ENCODE measurements at regions not wholly inside any gene's neighbourhood (a gene's known extent, or its start where the extent isn't known, plus 50 kb on each side); places are given as distances from the start of the nearest gene placed in this dataset.

DNA sequence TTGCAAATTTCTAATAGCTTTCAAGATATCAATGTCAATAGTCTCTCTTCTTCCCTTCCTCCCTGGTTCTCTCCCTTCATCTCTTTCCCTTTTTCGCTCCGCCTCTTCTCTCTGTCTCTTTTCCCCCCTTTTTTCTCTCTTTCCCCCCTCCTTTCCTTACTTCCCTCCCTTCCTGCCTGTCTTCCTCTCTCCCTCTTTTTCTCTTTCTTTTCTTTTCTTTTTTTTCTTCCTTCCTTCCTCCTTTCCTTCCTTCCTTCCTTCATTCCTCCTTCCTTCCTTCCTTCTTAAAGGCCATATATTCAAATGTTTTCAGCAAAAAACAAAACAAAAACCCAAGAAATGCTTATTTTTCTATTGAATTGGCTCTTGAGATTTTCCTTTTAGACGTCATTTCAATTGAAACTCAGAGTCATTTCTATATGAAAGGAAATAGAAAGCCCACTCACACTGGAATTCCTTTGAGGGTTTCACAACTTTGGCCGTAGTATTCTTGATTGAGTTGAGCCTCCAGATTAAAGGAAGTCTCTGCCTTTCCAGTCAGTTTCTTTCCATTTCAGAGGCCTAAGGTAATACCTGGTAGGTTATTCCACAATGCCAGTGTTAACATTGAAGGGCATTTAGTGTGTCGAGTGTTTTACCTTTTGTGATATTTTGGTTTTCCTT is 551.5 kb downstream of the LMO4 start:
- DNase-seq (ENCODE audit: low spot score) = no peak

DNA sequence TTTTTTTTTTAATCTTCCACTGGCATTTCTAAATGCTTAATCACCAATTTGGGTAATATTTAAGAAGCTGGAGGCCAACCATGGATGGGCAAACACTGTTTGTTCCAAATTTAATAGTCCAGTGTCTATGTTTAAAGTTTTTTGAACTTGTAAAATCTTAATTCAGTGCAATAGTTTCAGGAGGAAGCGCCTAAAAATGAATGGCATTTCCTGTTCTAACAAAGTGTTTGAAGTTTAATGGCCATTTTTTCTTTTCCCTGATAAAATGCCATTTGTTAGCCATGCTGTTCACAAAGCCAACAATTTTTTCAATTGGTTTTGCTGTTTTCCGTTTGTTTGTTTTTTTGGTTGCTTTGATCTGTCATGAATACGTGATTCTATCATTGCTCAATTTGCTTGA is 552.1 kb downstream of the LMO4 start:
- DNase-seq (ENCODE audit: low spot score) = no peak

DNA sequence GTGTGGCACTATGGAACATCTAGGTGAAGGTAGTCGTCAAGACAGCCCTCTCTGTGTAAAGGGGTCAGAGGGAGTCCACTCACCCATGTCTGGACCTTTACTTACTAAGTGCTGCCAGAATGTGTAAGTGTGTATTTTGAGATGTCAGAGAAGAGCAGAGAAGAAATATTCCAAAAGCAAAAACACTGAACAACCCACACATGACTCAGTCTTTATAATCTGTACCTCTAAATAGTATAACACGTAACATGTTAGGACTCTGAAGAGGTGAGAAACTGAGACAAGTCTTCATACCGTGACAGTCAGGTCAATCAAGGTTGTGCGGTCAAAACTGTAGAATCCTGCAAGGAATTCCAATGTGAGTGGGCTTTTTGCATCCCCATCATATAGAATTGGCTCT is 555.2 kb downstream of the LMO4 start:
- DNase-seq (ENCODE audit: low spot score) = no peak

DNA sequence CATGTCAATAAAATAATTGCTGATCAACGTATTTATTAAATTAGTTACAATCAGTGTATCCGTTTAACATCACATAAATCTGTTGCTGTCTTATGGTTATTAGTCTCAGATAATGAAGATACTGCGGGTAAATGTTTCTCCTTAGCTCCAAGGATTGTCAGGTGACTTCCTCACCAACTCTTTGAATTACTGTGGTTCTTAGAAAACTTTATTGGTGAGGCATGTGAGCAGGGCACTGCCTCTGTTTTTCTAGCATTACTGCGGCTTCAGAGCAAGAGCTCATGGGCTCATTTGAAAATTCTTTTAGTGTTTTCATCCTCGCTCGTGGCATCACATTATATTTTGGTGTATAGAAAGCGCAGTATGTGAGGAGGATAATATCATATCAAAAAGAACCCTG is 555.9 kb downstream of the LMO4 start:
- no peak for DNase-seq (ENCODE audit: low spot score)

DNA sequence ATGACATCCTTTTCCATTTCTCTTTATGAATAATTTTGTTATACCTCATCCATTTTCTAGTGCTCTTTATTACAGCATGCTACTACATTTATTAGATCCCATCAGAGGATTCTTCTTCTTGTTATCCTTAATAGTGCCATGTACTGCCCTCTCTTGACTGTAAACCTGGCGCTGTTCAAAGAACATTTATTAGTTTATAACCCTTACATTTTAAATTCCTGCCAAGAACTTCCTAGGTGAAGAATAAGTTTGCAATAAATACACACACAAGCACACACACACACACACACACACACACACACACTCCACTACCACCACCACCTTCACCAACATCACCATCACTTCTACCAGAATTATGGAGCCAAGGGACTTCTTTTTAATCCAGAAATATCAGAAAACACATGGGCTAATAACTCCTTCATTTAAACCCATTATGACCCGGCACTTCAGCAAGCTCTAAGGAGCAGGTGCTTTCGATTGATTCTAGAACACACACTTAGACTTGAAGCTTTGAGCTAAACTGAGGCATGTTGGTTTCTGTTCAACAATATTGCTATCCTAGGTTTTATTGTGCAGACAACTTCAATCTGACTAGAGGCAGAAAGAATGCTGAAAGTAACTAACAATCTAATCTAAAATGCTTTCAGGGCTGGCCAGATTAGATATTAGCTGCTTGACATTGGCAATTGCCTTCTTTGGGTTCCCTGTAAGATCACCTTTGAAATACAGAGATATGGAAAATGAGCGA is 556.8 kb downstream of the LMO4 start:
- no peak for DNase-seq (ENCODE audit: low spot score)

DNA sequence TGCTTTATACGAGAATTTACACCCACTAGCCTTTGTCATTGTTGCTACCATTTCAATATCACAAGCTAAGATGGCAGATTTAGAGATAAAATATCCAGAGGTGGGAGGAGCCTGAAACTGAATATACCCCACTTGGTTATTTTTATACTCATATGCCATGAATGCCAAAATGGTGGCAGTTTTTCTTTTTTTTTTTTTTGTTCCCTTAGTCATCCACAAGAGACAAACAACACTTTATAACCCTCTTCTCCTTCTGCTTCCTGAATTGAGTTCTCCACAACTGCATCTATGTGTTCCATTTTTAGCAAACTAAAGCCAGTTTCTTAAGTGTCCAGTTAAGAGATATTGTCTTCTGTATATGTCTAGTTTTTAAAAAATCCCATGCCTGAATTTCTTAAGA is 558.4 kb downstream of the LMO4 start:
- no peak for DNase-seq (ENCODE audit: low spot score)

DNA sequence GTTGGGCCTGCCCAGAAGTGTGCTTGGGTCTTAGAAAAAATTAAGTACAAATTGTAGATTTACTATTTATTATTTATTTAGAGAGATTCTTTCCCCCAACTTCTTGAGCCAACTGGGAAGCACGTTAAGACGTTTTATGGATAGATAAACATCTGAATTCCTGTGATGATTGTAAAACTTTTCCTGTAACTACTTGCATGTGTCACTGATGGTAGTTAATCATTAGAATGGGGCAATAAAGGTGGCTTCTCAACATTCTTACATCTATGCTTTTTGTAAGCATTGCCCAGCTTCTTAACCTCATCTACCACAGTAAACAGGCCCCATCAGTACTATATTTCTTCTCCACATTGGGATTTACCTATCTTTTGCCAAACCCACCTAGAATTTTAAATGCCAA is 559.8 kb downstream of the LMO4 start:
- DNase-seq (ENCODE audit: low spot score) = no peak

DNA sequence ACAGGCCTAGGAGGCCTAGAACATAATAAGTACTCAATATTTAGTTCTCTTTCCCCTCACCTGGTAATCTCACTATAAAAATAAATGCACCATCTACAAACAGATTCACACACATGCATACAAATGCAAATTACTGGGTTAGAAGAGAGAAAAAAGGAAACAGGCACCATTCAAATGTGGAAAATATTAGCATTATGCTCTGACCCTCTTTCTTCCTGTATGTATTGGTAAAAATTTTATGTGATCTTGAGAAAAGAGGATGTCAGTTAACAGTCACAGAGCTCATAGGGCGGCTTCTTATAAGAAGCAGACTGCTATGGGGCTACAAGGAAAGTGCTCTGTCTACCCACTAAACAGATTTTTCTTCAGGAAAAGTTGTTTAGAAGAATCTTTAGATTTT is 565.4 kb downstream of the LMO4 start:
- DNase-seq (ENCODE audit: low spot score) = no peak

DNA sequence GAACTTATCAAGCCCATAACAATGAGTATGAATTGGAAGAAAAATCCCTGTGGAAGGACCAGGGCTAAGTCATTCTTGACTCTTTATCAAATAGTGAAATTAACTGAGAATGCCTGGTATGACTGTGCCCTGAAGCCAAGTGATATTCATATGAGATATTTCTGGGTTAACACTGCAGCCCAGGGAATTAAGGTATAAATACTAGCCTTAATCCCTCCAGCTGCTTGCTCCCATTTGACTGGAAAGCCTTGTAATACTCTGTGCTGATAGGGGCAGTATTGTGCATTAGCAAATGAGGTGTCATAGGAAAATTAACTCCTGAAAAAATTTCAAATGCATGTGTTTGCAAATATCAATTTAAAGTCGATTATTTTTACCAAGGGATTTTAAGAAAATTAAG is 568.8 kb downstream of the LMO4 start:
- no peak for DNase-seq (ENCODE audit: low spot score)

DNA sequence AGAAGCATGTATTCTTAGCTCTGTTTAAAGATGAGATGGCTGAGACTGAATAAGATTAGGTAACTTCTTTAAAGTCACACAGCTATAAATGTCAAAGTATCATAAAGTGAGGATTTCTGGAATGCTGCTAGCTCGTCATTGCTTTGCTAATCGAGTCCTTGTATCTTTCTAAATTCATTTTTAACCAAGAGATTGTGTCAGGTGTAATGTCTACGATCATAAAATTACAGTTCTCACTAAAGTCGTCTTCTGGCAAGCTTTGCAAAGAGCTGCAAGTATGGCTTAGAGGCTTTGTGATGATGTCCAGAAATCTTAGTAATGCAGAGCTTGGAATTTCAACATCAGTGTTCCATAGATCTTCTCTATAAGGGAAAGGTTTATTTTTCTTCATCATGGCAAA is 569.8 kb downstream of the LMO4 start:
- DNase-seq (ENCODE audit: low spot score) = no peak

DNA sequence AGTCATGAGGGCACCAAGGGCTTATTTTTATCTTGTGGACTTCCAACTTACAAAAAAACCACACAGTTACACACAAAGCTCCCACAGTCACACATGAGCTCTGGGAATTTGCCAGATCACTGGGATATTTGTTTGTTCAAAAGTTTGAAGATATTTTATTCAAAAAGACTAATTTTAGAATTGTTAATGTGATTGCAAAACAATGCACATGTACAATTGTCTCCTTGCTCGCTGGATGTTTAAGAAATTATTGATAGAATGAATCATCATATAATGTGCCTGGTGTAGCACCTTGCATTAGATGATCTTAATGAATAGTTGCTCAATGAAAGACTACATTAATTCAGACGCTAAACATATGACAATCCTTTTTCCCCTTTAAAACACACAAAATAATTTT is 570.3 kb downstream of the LMO4 start:
- no peak for DNase-seq (ENCODE audit: low spot score)

DNA sequence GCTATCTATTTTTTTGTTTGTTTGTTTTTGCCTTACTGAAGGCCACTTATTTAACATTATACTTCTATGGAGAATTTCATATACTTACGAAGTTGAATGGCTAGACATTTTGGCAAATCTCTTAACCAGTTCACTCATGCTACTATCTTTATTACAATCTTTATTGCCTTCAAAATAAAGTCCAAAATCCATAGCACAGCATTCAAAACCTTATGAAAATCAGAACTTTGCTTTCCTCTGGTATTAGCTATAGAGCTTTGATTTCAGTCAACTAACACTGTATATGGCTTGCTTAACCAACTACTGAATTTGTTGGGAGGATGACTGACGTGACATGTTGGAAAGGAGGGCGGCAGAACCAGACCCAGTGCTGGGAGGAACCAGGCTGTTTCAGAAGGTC is 571.1 kb downstream of the LMO4 start:
- DNase-seq (ENCODE audit: low spot score) = no peak

DNA sequence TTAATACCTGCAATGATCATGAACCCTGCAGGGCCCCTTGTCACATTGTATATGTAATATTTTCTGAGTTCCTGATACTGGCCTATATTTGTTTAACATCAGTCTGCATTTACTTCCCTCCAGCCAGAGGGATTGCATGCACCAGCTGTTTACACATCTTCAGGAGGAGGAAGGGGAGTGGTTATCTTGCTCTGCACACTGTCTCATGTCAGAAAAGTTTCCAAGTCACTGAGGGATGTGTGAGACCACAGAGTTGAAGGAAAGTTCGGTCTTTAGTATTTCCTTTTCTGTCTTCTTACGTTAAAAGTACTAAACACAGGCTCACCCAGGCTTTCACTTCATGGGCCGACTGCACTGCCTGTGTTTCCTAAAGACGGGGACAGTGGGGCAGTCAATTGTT is 574.1 kb downstream of the LMO4 start:
- DNase-seq (ENCODE audit: low spot score) = no peak

DNA sequence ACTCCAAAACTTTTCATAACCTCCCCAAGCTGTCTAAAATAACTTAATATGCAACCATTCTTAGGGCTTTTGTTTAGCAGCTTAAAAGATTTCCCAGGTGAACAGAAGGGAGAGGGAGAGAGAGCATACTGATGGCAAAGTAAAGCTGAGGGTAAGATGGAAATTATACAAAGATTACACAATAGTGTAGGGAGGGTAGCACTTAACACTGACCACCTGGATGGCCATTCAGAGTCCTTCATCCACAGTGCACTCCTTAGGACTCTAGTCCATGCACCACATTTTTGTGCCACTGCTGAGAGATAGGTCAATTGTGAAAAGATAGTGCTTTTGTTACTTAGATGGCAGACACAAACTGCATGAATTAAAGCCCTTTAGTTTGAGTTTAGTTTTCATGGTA is 574.6 kb downstream of the LMO4 start:
- DNase-seq (ENCODE audit: low spot score) = no peak

DNA sequence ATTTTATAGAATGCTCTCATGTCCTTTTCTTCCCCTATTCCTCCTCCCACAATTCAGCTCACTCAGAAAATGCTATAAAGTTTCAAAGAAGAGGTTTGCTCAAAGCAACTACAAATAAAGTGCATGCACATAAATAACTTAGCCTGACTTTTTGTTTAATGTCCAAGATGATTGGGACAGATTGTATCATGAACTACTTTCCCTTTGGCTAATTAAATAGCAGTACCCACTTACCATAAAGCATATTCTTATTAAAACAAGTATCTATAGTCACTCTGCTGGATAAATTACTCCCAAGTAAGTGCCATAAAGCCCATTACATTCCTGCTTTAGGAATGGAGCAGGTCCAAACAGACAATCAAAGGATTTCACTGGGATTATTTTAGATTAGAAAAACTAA is 576.0 kb downstream of the LMO4 start:
- no peak for DNase-seq (ENCODE audit: low spot score)

DNA sequence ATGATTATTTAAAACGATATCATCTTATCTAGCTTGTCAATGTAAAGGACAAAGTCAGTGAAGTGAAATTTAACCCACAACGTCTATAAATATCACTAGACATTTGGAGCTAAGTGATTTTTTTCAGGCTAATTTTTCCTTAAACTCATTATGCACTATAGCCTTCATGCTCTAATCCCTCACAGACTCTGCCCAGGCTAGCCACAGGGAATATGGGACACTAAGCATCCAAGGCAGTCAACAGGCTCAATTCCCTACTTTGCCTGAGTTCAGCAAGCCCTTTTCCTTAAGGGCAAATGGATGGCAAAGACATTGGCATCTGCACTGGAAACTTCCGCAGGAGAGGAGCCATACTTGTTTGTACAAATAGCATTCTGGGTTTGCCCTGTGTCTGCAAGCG is 577.0 kb downstream of the LMO4 start:
- DNase-seq (ENCODE audit: low spot score) = no peak

DNA sequence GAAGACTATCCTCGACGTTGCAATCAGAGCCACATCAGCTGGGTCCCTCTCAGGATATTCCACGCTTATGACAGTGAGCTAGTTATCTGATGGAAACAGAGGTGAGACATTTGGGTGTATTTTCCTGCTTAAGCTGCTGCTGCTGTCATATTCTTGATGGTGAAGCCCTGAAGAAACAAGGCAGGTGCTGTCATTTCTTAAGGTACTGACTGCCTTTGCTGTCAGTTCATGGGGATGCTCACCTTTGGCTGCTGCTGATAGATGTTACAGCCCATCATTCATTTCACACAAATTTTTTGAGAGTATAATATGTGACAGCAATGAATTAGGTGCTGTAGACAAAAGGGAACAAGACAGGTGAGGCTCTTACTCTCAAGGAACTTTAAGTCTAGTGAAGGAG is 577.4 kb downstream of the LMO4 start:
- no peak for DNase-seq (ENCODE audit: low spot score)

DNA sequence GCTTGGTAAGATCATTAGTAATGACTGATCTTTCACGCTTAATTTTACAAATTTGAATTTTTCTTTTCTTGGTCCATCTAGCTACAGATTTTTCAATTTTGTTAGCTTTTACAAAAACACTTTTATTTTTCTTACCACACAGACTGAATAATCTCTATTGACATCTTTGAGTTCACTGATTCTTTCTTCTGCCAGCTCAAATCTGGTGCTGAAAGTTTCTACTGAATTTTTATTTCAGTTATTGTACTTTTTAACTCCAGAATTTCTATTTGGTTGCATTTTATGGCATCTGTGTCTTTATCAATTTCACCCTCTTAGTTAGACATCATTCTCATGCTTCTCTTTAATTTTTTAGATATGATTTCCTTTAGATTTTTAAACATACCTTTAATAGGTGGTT is 584.7 kb downstream of the LMO4 start:
- no peak for DNase-seq (ENCODE audit: low spot score)

DNA sequence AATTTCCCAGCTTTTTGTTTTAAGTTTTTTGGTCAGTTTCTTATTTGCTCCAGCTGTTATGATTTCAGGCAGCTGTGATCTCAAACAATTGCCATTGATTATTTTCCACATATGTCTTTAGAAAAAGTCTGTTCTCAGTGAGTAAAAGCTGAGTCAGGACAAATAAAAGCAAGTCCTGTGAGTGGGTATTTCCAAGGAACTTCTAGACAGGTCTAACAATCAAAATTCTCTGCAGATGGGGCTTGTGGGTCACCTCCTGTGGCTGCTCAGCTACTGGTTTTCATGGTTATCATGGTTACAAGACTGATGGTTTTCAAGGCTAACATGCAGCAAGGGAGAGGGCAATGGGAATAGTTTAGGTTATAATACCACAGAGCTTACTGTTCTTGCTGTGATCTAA is 585.7 kb downstream of the LMO4 start:
- DNase-seq (ENCODE audit: low spot score) = no peak

DNA sequence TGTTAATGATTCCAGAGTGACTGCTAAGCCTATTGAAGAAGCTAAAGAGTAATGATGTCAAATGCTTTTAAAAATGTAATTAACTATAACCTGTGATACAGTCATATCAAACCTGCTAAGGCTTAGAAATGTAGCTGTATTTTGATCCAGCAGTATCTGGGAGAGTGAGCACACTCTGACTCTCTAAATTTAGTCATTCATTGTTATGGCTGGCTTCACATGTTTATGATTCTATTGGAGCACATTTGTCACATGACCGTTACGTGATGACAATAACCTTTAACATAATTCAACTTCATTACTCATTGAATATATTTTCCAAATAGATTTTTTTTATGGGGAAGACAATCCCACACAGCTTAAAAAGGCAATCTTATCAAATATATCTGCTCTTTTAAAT is 587.1 kb downstream of the LMO4 start:
- DNase-seq (ENCODE audit: low spot score) = no peak

DNA sequence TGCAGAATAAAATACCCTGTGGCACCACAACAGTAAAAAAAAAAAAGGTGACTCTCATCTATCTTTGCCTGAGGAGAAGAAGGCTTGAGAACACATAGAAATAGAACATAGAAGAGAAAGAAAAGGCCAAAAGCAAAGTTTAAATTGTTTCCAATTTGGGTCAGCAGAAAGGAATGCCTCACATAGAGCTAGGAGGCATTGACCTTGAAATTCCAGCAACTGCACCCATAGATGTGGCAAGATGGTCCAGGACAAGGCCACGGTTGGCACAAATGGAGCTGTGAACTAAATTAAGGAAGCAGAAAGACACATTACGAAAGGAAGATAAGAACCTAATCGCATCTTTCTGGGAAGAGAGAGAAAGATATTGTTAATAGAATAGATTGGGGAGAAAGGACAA is 588.3 kb downstream of the LMO4 start:
- no peak for DNase-seq (ENCODE audit: low spot score)

DNA sequence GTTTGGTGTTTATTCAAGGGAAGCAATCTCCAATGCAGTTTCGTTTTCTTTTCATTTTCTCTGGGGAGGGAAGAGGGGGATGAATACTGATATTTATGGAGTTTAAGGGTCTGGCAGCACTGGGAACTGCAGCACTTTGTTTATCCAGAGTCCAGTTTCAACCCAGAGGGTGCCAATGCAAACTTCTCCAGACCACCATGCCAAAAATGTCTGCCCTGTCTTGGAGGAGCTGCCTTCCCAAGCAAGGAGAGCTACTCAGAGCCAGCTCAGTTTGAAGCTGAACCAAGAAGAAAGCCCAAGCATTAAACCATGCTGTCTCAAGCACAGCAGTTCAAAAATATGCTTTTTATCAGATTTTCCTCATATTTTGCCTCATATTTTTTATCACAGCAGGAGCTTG is 589.7 kb downstream of the LMO4 start:
- DNase-seq (ENCODE audit: low spot score) = no peak

DNA sequence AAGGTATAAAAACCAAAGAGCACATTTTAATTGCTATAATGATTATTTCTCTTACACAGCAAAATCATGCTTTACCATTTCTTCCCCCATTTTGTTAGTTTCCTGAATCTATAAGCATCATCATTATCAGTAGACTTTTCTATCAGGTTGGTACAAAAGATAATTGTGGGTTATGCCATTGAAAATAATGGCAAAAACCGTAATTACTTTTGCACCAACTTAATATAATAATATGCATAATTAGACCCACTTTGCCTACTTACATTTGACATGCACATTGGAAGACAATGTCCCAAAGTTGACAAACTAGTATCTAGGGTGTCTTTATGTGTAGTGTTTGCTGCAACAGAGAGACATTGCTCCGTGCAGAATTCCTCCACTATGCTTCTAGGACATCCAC is 594.2 kb downstream of the LMO4 start:
- DNase-seq (ENCODE audit: low spot score) = no peak

DNA sequence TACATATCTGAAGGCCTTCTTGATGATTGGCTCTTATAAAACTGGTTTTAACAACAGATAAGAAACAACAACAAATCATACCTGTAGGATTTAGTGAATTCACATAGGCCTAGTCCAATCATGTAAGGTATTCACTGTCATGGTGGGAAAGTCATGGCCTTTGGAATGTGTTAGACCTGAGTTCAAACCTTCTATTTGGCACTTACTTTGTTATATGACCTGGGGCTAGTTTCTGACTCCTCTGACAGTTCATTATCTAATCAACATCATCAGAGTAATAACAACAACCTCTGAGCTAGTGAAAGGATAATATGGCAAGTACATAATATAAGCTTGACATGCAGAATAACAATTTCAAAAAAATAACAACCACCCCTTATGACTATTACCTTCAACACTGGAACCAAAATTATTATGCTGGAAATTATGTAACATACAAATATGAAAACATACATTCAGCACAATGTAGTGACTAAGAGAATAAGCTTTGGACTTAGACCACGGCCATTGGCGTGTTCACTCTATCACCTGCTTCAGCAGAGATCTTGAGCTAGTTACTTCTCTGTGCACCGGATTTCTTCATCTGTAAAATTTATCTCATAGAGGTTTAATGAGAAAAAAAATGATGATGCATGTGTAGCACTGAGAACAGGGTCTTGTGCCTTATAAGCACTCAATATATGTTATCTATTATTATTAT is 597.6 kb downstream of the LMO4 start:
- DNase-seq (ENCODE audit: low spot score) = no peak
